NCI-H774 (cell line): ENCODE measurements at regions not wholly inside any gene's neighbourhood (a gene's known extent, or its start where the extent isn't known, plus 50 kb on each side); places are given as distances from the start of the nearest gene placed in this dataset.
"Not testable (repeated sequence)": the region's sequence is repeated elsewhere in the genome, so short reads cannot be mapped to it uniquely, and the experiment has no call there.

Experiments
- DNase-seq: peaks from one replicate; lab custom pipeline; 2025; lab: John Stamatoyannopoulos, UW

DNA sequence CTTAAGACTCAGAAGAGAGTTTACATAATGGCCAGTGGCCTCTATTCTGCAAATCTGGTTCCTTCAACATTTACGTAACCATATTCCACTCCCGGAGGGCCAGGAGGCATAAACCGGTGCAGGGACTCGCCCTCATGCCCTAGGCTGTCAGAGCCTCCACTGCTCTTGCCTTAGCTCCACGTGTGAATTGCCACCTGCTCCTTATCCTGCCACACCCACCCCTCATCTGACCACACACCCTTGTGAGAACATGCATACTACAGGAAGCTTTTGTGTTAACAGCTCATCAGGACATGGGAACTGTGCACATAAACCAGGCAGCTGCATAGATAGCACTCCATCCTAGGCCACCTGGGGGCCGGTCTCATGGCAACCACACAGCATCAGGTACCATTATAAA is 146.7 kb upstream of the PFKP start:
- DNase-seq = no peak

DNA sequence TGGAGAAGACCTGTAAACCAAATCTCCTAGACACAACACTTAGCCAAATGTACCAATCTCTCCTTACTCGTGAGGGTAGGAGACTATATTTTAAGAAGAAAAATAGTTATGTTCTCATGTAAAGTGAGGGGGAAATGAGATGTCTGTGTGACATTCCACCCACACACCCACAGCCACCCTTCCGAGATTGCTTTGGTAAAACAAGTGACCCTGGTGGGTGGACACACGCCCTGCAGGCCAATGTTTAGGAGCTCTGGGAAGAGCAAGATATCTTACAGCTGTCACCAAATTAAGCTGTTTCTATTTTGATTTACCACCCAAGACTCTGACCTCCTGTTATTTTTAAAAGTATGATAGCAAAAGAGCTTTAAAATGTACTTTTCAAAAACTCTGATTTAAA is 147.2 kb upstream of the PFKP start:
- no peak for DNase-seq

DNA sequence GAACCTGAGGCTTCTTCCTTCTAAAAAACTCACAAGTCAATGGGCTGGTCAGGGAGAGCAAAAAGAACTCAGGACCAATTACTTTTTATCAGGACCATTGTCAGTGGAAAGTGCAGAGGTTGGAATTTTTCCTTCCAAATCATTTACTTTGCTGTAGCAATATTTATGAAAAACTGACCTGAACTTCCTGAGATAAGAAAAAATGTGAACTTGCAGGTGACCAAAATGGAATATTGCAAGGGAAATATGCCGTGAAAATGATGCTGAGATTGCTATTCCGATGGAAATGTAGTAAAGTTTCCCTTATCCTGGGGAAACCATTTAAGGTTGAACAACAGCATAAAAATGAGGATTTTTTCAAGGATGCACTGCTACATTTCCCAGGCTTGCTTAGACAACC is 148.3 kb upstream of the PFKP start:
- DNase-seq = no peak

DNA sequence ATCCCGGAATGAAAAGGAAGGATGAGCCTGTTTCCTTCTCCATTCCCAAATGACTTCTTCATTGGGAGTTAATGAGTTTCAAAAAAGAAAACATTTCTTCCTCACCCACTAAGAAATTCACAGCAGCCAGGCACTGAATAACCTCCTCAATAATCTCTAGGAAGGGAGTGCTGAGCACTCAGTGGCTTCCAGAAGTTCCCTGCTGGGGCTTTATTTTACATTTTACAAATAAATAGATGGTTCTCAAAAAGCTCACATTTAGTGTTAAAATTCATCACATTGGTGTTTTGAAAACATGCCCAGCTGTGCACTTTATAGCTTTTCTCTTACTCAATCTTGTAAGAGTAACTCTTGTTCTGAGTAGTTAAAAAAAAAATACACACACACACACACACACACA is 148.9 kb upstream of the PFKP start:
- no peak for DNase-seq

DNA sequence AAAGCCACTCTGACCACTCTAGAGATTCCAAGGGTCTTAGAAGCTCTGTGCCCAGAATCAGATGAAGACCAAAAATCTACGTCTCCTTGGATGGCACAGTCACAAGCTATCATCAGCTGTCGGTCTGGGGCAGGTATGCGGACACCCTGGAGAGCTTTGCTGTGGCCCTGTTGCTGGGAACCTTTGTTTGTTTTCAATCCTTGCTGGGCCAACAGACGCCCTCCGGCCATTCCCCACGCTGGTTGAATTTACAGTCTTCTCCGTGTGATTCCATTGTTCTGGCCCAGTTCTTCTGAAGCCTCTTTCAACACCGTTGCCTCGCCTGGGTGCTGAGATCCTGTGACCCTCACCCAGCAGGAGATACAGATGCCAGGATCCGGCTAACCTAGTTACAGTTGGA is 149.4 kb upstream of the PFKP start:
- no peak for DNase-seq

DNA sequence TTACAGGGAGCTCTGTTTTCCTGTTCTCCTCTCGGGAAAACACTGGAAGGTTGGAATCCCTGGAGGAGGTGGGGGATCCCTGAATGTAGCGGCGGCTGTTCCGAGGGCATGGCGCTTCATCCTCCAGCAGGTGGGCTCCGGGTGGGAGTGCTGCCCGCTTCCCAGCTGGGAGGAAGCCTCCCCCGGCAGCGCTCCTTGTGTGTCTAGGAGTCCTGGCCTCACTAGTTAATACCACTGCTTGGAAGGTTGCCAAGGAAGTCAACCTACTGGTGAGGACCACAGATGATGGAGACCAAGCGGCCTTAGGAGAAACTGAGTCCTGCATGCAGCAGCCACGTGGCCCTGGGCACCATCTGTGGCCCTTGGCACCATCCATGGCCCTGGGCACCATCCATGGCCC is 151.9 kb upstream of the PFKP start:
- no peak for DNase-seq

DNA sequence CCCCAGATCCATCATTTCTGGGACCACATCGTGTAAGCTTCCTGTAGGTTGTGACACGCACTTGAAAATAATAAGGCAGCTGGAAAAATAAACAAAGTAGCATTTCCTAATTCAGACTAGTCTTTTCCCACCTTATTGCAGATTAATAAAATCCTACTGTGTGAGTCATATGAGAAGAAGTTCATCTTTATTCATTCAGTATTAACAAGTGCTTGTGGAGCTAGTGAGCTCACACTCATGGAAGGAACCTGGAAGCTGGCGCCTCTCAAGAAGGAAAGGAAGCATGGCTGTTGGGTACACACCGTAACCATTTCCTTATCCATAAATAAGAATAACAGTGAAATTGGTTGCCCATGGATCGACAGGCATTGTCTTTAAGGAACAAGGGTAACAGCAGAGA is 152.6 kb upstream of the PFKP start:
- DNase-seq = no peak

DNA sequence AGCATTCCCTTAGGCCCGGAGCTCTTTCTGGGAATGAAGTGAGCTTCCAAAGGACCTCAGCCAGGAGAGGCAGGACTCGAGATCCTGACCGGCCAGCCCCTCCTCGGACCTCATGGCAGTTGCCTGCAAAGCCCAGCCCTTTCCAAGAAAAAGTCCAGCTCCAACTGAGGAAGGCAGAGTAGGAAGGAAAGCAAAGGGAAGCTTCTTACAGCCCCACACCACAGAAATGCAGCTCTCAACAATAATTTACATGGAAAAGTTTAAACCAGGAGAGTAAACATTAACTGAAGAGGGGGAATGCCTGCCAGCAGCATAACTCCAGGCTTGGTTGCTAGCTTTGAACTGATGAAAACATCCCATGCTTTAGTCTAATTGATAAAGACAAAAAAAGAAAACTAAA is 153.9 kb upstream of the PFKP start:
- DNase-seq = no peak

DNA sequence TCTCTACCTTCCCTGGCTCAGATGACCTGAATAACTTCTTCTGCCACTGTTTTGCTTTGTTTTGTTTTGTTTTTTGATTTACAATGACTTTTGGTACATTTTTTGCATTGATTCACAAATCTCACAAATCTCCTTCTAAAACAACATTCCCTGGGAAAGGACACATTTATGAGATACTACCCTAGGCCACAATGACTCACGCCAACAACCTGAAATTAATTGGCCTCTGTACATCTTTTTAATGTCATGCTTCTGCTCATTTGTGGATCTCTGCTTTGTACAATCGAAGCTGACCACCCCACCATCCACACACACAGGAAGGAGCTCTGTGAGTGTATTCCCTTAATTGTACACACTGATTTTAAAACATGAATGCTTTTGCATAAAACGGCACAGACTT is 156.7 kb upstream of the PFKP start:
- DNase-seq = no peak

DNA sequence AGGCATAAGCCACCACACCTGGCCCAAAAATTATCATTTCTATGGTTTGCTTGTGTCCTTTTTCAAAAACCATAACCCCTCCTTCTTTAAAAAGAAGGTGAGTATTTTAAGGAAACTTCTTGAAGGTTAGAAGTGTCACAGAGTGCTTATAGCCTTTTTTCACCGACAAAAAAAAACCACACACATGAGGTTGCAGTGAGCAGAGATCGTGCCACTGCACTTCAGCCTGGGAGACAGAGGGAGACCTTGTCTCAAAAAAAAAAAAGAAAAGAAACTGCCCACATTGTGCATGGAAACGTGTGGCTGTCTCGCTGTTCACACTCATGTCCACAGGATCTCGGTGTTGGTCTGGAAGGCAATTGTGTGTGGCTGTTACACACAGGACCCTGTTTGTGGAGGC is 157.4 kb upstream of the PFKP start:
- no peak for DNase-seq

DNA sequence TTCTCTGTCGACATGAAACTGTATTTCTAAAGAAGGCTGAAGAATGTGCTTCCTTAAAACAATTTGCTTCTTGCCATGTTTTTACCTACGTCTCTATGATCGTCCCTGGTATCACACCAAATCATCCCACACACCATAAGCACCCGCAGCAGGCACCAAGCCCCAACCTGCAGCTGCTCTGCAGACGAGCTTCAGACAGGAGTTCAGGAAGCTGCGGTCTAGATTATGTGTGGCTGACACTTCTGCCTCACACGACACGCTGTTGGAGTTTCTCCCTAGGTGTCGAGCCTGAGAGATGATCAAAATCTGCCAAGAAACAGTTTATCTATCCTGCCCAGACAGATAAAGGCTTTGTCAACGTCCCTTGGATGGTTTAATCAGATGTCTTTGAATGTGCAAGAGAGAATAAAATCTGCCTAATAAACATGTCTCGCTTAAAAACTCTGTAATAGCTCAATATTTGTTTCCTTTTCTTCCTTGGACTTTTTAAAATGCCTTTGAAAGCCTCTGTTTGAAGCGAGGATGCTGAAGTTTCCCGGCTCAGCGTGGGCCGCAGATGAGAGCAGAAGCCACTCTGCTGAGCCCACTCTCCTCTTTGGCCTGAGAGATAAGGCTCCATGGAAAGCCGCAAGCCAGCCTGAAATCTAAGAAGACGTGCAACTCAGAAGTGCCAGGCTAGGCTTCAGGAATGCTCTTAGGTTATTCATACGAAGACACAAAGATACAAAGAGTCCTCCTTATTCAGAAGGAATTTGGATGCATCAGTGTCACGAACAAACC is 158.3 kb upstream of the PFKP start:
- DNase-seq = no peak

DNA sequence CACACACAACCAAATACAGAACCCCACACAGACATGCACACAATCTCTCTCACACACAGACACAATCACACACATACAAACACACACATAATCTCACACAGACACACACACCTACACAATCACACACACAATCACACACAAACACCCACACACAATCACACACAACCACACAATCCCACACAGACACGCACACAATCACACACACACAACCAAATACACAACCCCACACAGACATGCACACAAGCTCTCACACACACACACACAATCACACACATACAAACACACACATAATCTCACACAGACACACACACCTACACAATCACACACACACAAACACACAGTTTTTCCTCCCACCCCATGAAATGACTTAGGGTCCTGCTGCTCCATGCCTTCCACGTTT is 160.4 kb upstream of the PFKP start:
- DNase-seq = no peak

DNA sequence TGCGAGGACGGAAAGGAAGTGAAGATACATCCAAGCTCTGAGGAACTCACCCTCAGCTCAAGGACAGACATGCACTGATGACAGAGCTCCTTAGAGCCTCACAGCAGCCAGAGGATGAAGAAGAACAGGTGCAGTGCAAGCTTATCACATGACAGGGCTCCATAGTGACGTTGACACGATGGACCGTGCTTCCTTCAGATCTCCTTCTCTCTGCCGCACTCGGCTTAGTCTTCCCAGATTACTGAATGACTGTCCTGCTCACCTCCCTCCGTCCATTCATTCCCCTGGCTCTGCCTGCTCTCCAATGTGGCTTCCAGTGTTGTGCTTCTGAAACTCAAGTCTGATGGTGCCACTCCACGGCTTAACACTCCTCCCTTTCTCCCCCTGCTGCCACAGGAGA is 161.5 kb upstream of the PFKP start:
- DNase-seq = no peak

DNA sequence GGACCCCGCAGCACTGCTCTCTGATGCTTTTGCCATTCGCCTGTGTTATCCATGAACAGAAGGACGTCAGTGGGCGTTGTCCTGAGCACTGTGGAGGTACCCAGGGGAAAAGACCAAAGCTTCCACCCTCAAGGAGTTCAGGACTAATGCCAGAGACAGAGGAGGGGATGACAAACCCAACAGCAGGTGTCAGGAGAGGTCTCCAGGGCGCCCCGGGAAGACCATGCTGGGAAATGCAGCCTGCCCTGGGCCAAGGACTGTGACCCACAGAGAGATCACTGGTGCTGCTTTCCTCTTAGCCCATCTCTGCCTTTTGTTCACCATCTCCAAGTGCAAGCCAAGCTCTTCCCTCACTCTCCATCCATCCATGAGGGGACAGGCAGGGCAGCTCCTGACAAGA is 166.8 kb upstream of the PFKP start:
- DNase-seq = no peak

DNA sequence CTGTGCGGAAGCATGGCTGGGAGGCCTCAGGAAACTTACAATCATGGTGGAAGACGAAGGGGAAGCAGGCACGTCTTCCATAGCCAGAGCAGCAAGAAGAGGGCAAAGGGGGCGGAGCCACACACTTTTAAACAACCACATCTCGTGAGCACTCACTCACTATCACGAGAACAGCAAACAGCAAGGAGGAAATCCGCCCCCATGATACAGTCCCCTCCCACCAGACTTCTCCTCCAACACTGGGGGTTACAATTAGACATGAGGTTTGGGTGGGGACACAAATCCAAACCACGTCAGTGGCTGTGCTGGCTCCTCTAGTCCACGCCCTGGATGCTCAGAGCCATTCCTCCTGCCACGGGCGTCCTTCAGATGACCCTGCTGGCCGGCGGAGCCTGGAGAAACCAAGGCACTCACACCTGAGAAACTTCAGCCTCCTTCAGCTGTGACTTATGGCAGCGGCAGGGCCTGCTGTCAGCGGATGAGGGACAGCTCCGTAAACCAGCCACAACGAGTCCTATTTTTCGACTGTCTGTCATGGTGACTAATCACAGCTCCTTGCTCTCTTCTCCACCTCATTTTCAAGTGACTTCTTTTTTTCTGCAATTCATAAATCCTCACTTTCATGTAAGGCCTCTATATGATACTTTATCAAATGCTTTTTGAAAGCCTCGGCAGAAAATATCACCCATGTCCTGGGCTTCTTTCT is 167.9 kb upstream of the PFKP start:
- DNase-seq = no peak

DNA sequence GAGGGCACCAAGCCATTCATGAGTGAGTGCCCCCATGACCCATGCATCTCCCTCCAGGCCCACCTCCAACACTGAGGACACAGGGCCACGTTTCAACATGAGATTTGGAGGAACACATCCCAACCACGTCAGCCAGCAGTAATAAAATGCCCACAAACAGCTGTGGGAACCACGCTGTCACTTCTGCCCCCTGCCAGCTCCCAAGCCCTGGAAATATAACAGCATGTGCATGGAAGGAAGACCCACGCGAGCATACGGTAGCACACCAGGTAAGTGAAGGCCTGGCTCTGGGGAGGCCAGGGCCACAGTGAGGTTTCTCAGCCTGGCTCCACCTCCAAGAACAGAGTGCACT is 168.9 kb upstream of the PFKP start:
- no peak for DNase-seq

DNA sequence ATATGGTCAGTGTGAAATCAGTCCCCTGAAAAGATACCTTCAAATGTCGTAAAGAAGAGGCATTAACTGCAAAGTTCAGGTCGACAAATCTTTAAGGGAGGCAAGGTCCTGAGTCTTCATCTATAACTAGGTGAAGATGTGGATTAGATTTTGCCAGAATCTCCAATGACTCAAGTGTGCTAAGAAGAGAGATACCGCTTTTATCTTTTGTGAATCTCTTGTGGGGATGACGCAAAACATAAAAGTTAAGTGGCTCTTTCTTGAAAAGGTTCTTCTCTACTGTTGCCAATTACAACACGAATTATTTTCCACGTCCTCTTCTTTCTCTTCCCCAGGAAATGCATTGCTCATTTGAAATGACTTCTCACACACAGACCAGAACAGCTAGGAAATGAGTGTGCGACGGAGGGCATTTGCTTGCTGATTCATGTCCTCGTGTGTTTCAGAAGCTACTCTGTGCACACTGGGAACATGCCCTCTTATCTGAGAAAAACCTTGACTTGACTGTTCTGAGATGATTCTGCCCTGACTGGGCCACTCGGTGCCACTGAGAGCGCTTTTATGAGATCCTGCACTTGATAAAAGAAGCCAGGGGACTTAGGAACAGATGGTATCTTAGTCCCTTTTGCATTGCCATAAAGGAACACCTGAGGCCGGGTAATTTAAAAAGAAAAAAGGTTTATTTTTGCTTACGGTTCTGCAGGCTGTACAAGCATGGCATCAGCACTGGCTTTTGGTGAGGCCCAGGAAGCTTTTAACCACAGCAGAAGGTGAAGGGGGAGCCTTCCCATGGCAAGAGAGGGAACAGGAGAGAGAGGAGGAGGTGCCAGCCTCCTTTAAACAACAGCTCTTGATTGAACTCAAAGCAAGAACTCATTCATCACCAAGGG is 169.5 kb upstream of the PFKP start:
- DNase-seq = no peak

DNA sequence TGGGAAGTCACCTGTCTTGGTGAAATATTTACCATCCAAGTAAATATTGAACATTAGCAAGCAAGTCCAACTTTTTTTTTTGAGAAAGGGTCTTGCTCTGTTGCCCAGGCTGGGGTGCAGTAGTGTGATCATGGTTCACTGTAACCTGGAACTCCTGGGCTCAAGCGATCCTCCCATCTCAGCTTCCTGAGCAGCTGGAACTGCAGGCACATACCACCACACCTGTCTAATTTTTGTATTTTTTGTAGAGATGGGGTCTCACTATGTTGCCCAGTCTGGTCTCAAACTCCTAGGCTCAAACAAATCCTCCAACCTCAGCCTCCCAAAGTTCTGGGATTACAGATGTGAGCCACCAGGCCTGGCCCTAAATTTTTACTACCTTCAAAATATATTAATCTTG is 171.0 kb upstream of the PFKP start:
- DNase-seq = not testable (repeated sequence)

DNA sequence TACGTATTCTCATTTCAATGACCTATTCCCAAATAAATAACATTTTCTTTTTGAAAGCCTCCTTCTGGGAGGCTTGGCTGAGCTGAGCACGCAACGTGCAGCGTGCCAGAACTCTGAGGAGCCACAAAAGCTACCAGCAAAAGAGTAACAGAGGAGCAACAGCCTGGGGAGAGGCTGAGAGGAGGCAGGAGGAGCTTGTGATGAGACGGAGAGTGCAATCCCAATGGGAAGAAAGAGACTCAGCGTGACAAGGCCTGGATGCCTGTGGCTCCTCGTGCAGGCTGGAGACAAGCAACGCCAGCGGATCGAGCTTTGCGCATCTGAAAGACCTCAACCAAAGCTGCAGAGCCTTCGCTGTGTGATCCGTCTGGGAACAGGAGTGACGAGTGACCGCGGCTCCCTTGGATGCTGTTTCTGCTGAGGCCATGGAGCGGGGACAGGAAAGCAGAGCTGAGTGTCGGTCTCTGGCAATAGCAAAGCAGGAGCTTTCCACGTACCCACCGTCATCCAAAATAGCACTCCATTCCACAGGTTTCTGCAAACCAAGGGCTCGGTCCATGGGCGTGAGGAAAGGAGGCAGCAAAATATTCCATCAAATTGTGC is 171.7 kb upstream of the PFKP start:
- no peak for DNase-seq

DNA sequence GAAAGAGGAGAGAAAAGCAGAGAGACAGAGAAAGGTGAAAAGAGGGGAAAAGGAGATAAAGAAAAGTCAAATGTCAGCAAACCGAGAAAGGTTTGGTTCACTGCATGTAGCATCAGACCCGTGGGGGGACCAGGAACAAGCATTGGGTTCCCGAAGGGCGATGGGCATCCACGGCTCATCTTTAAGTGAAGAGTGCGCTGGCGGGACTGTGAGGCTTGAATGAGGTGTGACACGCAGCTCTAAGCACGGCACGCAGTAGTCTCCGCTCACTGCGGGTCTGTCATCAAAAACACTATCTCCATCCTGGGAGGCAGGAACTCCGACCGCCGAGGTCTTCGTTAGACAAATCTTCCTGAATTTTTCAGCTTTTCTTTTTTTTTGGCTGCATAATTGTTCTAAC is 173.4 kb upstream of the PFKP start:
- DNase-seq = no peak

DNA sequence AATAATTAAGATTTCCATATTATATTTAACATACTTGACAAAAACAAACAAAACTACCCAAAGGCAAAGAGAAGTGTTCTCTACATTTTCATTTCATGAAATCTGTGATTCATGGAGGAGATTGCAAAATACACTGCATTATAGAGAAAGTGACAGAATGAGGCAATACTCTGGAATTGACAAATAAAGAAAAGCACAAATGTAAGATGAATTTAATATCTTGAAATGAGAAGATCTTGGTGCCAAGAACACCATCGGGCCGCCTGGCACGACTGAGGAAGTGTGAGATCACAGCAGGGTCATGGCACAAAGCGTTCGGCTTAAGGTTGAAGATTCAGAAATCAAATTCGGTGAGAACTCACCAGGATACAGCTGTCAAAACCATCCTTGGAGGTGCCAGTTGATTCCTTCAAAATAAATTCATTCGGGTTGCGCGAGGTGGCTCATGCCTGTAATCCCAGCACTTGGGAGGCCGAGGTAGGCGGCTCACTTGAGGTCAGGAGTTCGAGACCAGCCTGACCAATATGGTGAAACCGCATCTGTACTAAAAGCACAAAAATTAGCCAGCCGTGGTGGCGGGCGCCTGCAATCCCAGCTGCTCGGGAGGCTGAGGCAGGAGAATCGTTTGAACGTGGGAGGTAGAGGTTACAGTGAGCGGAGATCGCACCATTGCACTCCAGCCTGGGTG is 174.0 kb upstream of the PFKP start:
- no peak for DNase-seq

DNA sequence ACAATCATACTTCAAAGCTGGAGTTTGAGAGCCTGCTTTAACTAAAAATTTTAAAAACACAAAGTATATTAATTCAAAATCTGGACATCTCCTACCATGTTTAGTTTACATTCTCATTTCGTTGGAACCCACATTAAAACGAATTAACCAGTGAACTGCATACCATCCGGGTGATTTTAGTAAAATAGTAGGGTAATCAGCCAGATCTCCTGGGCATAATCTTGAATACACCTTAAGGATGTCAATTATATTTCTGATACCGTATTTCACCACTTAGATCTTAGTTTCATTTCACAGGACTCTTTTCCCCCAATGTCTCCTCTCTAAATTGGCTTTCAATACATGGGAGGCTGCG is 175.6 kb upstream of the PFKP start:
- no peak for DNase-seq
